ENCODE measurements at regions not wholly inside any gene's neighbourhood (a gene's known extent, or its start where the extent isn't known, plus 50 kb on each side); places are given as distances from the start of the nearest gene placed in this dataset.

DNA sequence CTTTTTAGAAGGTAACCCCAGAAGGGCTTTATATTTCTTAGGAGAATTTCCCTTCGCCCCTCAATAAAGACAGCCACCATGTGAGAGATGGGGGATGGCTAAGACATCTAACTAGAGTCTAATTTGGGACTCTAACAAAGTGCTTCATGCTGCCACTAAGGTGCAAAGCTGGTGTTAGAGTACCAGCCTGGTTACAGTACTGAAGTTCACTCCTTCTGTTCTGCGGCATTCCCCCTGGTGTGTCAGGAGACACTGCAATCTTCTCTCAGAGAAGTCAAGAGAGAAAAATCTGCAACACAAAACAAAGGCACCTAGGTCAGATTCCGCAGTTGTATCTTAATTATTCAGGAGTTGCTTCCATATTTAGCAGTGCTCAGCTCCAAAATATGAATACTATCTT lies 603.0 kb upstream of the CADM1 start:
- TF ChIP-seq RAD21 (IDR thresholded peaks at IDR 0.05; ENCODE audit: low read depth) (no peak), REST (IDR thresholded peaks at IDR 0.05; ENCODE audit: low read depth) (no peak), TAF1 (IDR thresholded peaks at IDR 0.05; ENCODE audit: low read depth) (no peak)

Data from Ishikawa (cell line).